SK-N-SH treated with all-trans-retinoic acid at 6 μM for 48 hours (cell line): ENCODE measurements at regions not wholly inside any gene's neighbourhood (a gene's known extent, or its start where the extent isn't known, plus 50 kb on each side); places are given as distances from the start of the nearest gene placed in this dataset.

Experiments
- ATAC-seq: fragments of 200-7000 bp; cut with Tn5 transposase; 3 replicates; pipeline ENCODE4 v1.9.1; 2020; ENCODE audit warnings: mild to moderate bottlenecking, moderate library complexity
- ARNTL ChIP-seq: fragments of 450-650 bp; formaldehyde crosslinking; IDR thresholded peaks from 2 replicates; pipeline ENCODE4 v1.5.0; 2020; ENCODE audit warnings: low read depth, mild to moderate bottlenecking, moderate library complexity, borderline replicate concordance
- BACH2 ChIP-seq: fragments of 250-450 bp; sonication (Bioruptor Pico); IDR thresholded peaks from 2 replicates; pipeline ENCODE4 v1.9.0; 2021; ENCODE audit warnings: mild to moderate bottlenecking, borderline replicate concordance
- CREB5 ChIP-seq: fragments of 250-450 bp; sonication (Bioruptor Pico); IDR thresholded peaks from 2 replicates; pipeline ENCODE4 v1.5.1; 2020; ENCODE audit warnings: low read depth, mild to moderate bottlenecking, moderate library complexity
- CSDC2 ChIP-seq: fragments of 250-450 bp; sonication (Bioruptor Pico); IDR thresholded peaks from 2 replicates; pipeline ENCODE4 v1.5.0; 2020; ENCODE audit warnings: mild to moderate bottlenecking, moderate library complexity
- CSRNP3 ChIP-seq: fragments of 250-450 bp; sonication (Bioruptor Pico); IDR thresholded peaks from 2 replicates; pipeline ENCODE4 v1.5.1; 2021; ENCODE audit warnings: mild to moderate bottlenecking, moderate library complexity
- ESRRG ChIP-seq: fragments of 250-450 bp; sonication (Bioruptor Pico); IDR thresholded peaks from 2 replicates; pipeline ENCODE4 v1.6.1; 2021; ENCODE audit warnings: mild to moderate bottlenecking
- GLIS3 ChIP-seq: fragments of 250-450 bp; sonication (Bioruptor Pico); IDR thresholded peaks from 2 replicates; pipeline ENCODE4 v1.5.0; 2020; ENCODE audit warnings: mild to moderate bottlenecking, moderate library complexity
- ISL1 ChIP-seq: fragments of 250-450 bp; sonication (Bioruptor Pico); IDR thresholded peaks from 2 replicates; pipeline ENCODE4 v2.1.2; 2022; ENCODE audit warnings: mild to moderate bottlenecking, moderate library complexity
- OSR1 ChIP-seq: fragments of 250-450 bp; sonication (Bioruptor Pico); IDR thresholded peaks from 2 replicates; pipeline ENCODE4 v1.8.0; 2022; ENCODE audit warnings: moderate library complexity, mild to moderate bottlenecking, inconsistent platforms
- PATZ1 ChIP-seq: fragments of 250-450 bp; sonication (Bioruptor Pico); IDR thresholded peaks from 2 replicates; pipeline ENCODE4 v1.8.0; 2020; ENCODE audit warnings: mild to moderate bottlenecking, moderate library complexity, borderline replicate concordance
- POU6F1 ChIP-seq: fragments of 250-450 bp; sonication (Bioruptor Pico); IDR thresholded peaks from 2 replicates; pipeline ENCODE4 v1.8.0; 2021; ENCODE audit warnings: low read depth, mild to moderate bottlenecking, moderate library complexity, borderline replicate concordance
- PPARA ChIP-seq: fragments of 250-450 bp; sonication (Bioruptor Pico); IDR thresholded peaks from 2 replicates; pipeline ENCODE4 v1.5.0; 2020; ENCODE audit warnings: mild to moderate bottlenecking, borderline replicate concordance
- RARB ChIP-seq: fragments of 250-450 bp; sonication (Bioruptor Pico); IDR thresholded peaks from 2 replicates; pipeline ENCODE4 v1.8.0; 2021; ENCODE audit warnings: mild to moderate bottlenecking, moderate library complexity
- SNAI2 ChIP-seq: fragments of 250-450 bp; sonication (Bioruptor Pico); IDR thresholded peaks from 2 replicates; pipeline ENCODE4 v1.5.0; 2020; ENCODE audit warnings: mild to moderate bottlenecking, moderate library complexity
- TCF4 ChIP-seq: fragments of 250-450 bp; sonication (Bioruptor Pico); IDR thresholded peaks from 2 replicates; pipeline ENCODE4 v1.8.0; 2021; ENCODE audit warnings: mild to moderate bottlenecking, moderate library complexity, borderline replicate concordance
- TOX ChIP-seq: fragments of 250-450 bp; sonication (Bioruptor Pico); IDR thresholded peaks from 2 replicates; pipeline ENCODE4 v1.8.0; 2021; ENCODE audit warnings: mild to moderate bottlenecking, moderate library complexity, borderline replicate concordance
- TSHZ2 ChIP-seq: fragments of 250-450 bp; sonication (Bioruptor Pico); IDR thresholded peaks from 2 replicates; pipeline ENCODE4 v1.5.0; 2020; ENCODE audit warnings: mild to moderate bottlenecking, moderate library complexity
- ZC3H10 ChIP-seq: fragments of 250-450 bp; sonication (Bioruptor Pico); IDR thresholded peaks from 2 replicates; pipeline ENCODE4 v1.5.1; 2021; ENCODE audit warnings: mild to moderate bottlenecking, moderate library complexity
- ZFP3 ChIP-seq: fragments of 250-450 bp; sonication (Bioruptor Pico); IDR thresholded peaks from 2 replicates; pipeline ENCODE4 v1.5.0; 2020; ENCODE audit warnings: mild to moderate bottlenecking, moderate library complexity
- ZFP30 ChIP-seq: fragments of 450-650 bp; formaldehyde crosslinking; IDR thresholded peaks from 2 replicates; pipeline ENCODE4 v1.5.0; 2022; ENCODE audit warnings: mild to moderate bottlenecking, moderate library complexity
- ZNF565 ChIP-seq: fragments of 450-650 bp; formaldehyde crosslinking; conservative IDR thresholded peaks from 2 replicates; pipeline ENCODE4 v1.5.0; 2020; ENCODE audit warnings: low read depth, mild to moderate bottlenecking, moderate library complexity
- ZNF70 ChIP-seq: fragments of 450-650 bp; formaldehyde crosslinking; IDR thresholded peaks from 2 replicates; pipeline ENCODE4 v1.5.0; 2020; ENCODE audit warnings: mild to moderate bottlenecking, moderate library complexity
- ZNF8 ChIP-seq: fragments of 450-650 bp; formaldehyde crosslinking; IDR thresholded peaks from 2 replicates; pipeline ENCODE4 v1.5.0; 2020; ENCODE audit warnings: mild to moderate bottlenecking, moderate library complexity

- TF ChIP-seq GLIS3 (CRISPR knock-in tag) (no peak), CSDC2 (CRISPR knock-in tag) (no peak), ARNTL (CRISPR knock-in tag) (no peak), ZFP3 (CRISPR knock-in tag) (no peak), SNAI2 (no peak), ZNF8 (no peak), TOX (CRISPR knock-in tag) (no peak), ZNF70 (CRISPR knock-in tag) (no peak), PATZ1 (CRISPR knock-in tag) (no peak), TSHZ2 (no peak), RARB (CRISPR knock-in tag) (no peak), PPARA (CRISPR knock-in tag) (no peak), TCF4 (no peak), BACH2 (CRISPR knock-in tag) (no peak), POU6F1 (CRISPR knock-in tag) (no peak), ZFP30 (CRISPR knock-in tag) (no peak), ISL1 (CRISPR knock-in tag) (no peak), OSR1 (CRISPR knock-in tag) (no peak), CREB5 (CRISPR knock-in tag) (no peak), ESRRG (CRISPR knock-in tag) (no peak)
- peak; percentile 92 for ATAC-seq
Observed at GRCh38 chr2:235330775-235331451, 162.9 kb upstream of the AGAP1 start.

DNA sequence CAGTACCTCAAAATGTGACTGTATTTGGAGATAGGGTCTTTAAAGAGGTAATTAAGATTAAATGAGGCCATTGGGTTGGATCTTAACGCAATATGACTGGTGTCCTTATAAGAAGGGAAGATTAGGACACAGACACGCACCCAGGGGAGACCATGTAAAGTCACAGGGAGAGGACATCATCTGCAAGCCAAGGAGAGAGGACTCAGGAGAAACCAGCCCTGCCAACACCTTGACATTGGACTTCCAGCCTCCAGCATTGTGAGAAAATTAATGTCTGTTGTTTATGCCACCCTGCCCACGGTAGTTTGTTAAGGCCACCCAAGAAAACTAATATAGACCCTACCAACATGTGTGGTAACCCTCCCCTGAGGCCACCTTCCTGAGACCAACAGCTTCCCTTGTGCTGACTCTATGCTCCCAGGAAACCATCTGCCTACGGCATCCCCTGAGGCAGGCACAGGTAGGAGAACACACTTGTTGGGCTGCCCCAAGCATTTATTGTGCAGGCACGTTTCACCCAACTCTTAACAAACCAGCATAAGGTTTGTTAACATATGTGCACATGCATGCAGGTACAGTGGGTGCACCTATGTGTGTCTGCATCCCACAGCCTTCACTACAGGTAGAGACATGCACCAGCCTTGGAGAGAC lies 161.5 kb upstream of the AGAP1 start:
- TF ChIP-seq ZNF70 (CRISPR knock-in tag) (no peak), ZNF565 (CRISPR knock-in tag) (no peak), CSRNP3 (CRISPR knock-in tag) (no peak), SNAI2 (no peak), ZNF8 (no peak), ZC3H10 (no peak)
- ATAC-seq: no peak
